HepG2 (cell line): ENCODE measurements at regions not wholly inside any gene's neighbourhood (a gene's known extent, or its start where the extent isn't known, plus 50 kb on each side); places are given as distances from the start of the nearest gene placed in this dataset.

Experiments
- ATAC-seq: fragments of 200-7000 bp; cut with Tn5 transposase; 3 replicates; pipeline ENCODE4 v1.9.1; 2020; ENCODE audit warnings: mild to moderate bottlenecking, moderate library complexity
- BruUV-seq: library from RNA; stranded (reverse); fragments of 400-500 nt; replicated peaks from 2 replicates; lab custom pipeline; 2021; lab: Mats Ljungman, UMichigan
- CTCF ChIA-PET: fragments of 300-600 bp; formaldehyde crosslinking; extraction: SDS; loops from one replicate; lab custom pipeline; 2021; ENCODE audit warnings: low total read pairs, inconsistent platforms, low intra/inter-chr PET ratio; lab: Yijun Ruan, JAX
- POLR2A ChIA-PET: fragments of 350-600 bp; sonication (Branson Sonifier 250); formaldehyde crosslinking; loops from one replicate; lab custom pipeline; 2020; ENCODE audit warnings: antibody characterized with exemption, inconsistent platforms; lab: Yijun Ruan, JAX
- DNase-seq: peaks from one replicate; pipeline ENCODE4 v3.0.0-alpha.2; 2015; ENCODE audit warnings: low spot score
- FAIRE-seq: peaks from 3 replicates; lab custom pipeline; 2011; peaks lifted over from hg19 to GRCh38; lab: Jason Lieb, UNC
- H2AFZ ChIP-seq: one replicate; pipeline ENCODE4 v1.6.1; 2011; ENCODE audit warnings: low read length, inconsistent platforms
- H3K27ac ChIP-seq: fragments of 300-600 bp; 3 replicates; pipeline ENCODE4 v1.8.0; 2011; ENCODE audit warnings: mixed run types, mild to moderate bottlenecking, mixed read lengths, low read length, inconsistent platforms; ENCODE audit not compliant: insufficient read depth; ENCODE audit errors: extremely low read length
- H3K27me3 ChIP-seq, 2 experiments: fragments of 200-600 bp in 1 of 2; 2 replicates in 1 of 2; 3 replicates in 1 of 2; pipeline versions ENCODE4 v1.6.0 to v1.8.0; 2011; ENCODE audit warnings: low read length in 2 of 2, mild to moderate bottlenecking in 2 of 2, moderate library complexity in 2 of 2, inconsistent platforms in 1 of 2; ENCODE audit not compliant: insufficient read depth in 2 of 2, control insufficient read depth in 1 of 2
- H3K36me3 ChIP-seq, 2 experiments: fragments of 200-600 bp in 1 of 2; replicated peaks in 1 of 2; 2 replicates in 1 of 2; 3 replicates in 1 of 2; pipeline versions ENCODE4 v1.5.1 to v1.8.0; 2011; ENCODE audit warnings: low read length in 2 of 2, inconsistent platforms in 1 of 2; ENCODE audit not compliant: insufficient read depth in 2 of 2, control insufficient read depth in 1 of 2
- H3K4me1 ChIP-seq: 2 replicates; pipeline ENCODE4 v1.5.1; 2012; ENCODE audit warnings: low read length, inconsistent platforms; ENCODE audit not compliant: insufficient read depth
- H3K4me2 ChIP-seq: 2 replicates; pipeline ENCODE4 v1.6.0; 2011; ENCODE audit warnings: low read depth, low read length, inconsistent platforms
- H3K4me3 ChIP-seq, 3 experiments: fragments of 200-600 bp in 1 of 3; sonication (generic), shearing (Covaris generic) in 1 of 3; replicated peaks in 1 of 3; 2 replicates each; pipeline ENCODE4 v1.5.1; 2011 to 2016; ENCODE audit warnings: low read length in 3 of 3, inconsistent platforms in 2 of 3, low read depth in 2 of 3, mild to moderate bottlenecking in 2 of 3, control low read depth in 1 of 3, mixed read lengths in 1 of 3; ENCODE audit not compliant: insufficient read depth in 1 of 3
- H3K79me2 ChIP-seq: one replicate; pipeline ENCODE4 v1.6.1; 2011; ENCODE audit warnings: low read length, inconsistent platforms; ENCODE audit not compliant: insufficient read depth
- H3K9ac ChIP-seq: 2 replicates; pipeline ENCODE4 v1.6.0; 2011; ENCODE audit warnings: mild to moderate bottlenecking, low read depth, low read length, inconsistent platforms; ENCODE audit not compliant: insufficient read depth
- H3K9me3 ChIP-seq: 2 replicates; pipeline ENCODE4 v1.5.1; 2012; ENCODE audit warnings: mild to moderate bottlenecking, low read length
- H4K20me1 ChIP-seq: 2 replicates; pipeline ENCODE4 v1.6.0; 2011; ENCODE audit warnings: inconsistent platforms, mild to moderate bottlenecking, low read length, moderate library complexity; ENCODE audit not compliant: insufficient read depth
- HDAC2 ChIP-seq: sonication (generic); formaldehyde crosslinking; IDR thresholded peaks from 2 replicates; pipeline ENCODE4 v1.4.0; 2020; ENCODE audit warnings: missing genetic modification reagents
- HDAC6 ChIP-seq: fragments of 200-600 bp; sonication (generic); IDR thresholded peaks from 2 replicates; pipeline ENCODE4 v1.7.0; 2017; ENCODE audit warnings: mild to moderate bottlenecking, antibody characterized with exemption, low read length, low read depth
- HINFP ChIP-seq: sonication (generic); formaldehyde crosslinking; IDR thresholded peaks from 2 replicates; pipeline ENCODE4 v1.4.0; 2020; ENCODE audit warnings: low read depth, mild to moderate bottlenecking, missing genetic modification reagents
- KLF11 ChIP-seq: IDR thresholded peaks from 2 replicates; pipeline ENCODE4 v1.6.1; 2016; ENCODE audit warnings: missing compliant biosample characterization
- MEF2D ChIP-seq: sonication (generic); formaldehyde crosslinking; IDR thresholded peaks from 2 replicates; pipeline ENCODE4 v1.5.1; 2020; ENCODE audit warnings: mild to moderate bottlenecking, missing genetic modification reagents
- PAXIP1 ChIP-seq: sonication (generic); formaldehyde crosslinking; conservative IDR thresholded peaks from 2 replicates; pipeline ENCODE4 v1.4.0; 2020; ENCODE audit warnings: mild to moderate bottlenecking, missing genetic modification reagents, moderate library complexity
- PHB2 ChIP-seq: fragments of 450-650 bp; IDR thresholded peaks from 2 replicates; pipeline ENCODE4 v1.6.1; 2018; ENCODE audit not compliant: partially characterized antibody
- REL ChIP-seq: sonication (generic); formaldehyde crosslinking; conservative IDR thresholded peaks from 2 replicates; pipeline ENCODE4 v1.8.0; 2022; ENCODE audit warnings: mild to moderate bottlenecking, missing genetic modification reagents, moderate library complexity
- RFXANK ChIP-seq: IDR thresholded peaks from 2 replicates; pipeline ENCODE4 v1.6.1; 2016
- SKI ChIP-seq: fragments of 450-650 bp; IDR thresholded peaks from one replicate; pipeline ENCODE4 v1.6.1; 2018; ENCODE audit warnings: mild to moderate bottlenecking; ENCODE audit not compliant: partially characterized antibody
- TRAFD1 ChIP-seq: sonication (generic); formaldehyde crosslinking; IDR thresholded peaks from 2 replicates; pipeline ENCODE4 v1.5.1; 2020; ENCODE audit warnings: missing genetic modification reagents, mild to moderate bottlenecking, borderline replicate concordance
- ZNF136 ChIP-seq: sonication (generic); formaldehyde crosslinking; IDR thresholded peaks from 2 replicates; pipeline ENCODE4 v1.8.1; 2022; ENCODE audit warnings: low read depth, mild to moderate bottlenecking, moderate library complexity, missing genetic modification reagents
- ZNF335 ChIP-seq: sonication (generic); formaldehyde crosslinking; IDR thresholded peaks from 2 replicates; pipeline ENCODE4 v1.4.0; 2020; ENCODE audit warnings: missing genetic modification reagents
- ZNF451 ChIP-seq: sonication (generic); formaldehyde crosslinking; IDR thresholded peaks from 2 replicates; pipeline ENCODE4 v1.5.0; 2020; ENCODE audit warnings: mild to moderate bottlenecking, missing genetic modification reagents
- ZNF580 ChIP-seq: IDR thresholded peaks from 2 replicates; pipeline ENCODE4 v1.6.1; 2016; ENCODE audit warnings: low read depth, borderline replicate concordance
- ZNF616 ChIP-seq: sonication (generic); formaldehyde crosslinking; IDR thresholded peaks from 2 replicates; pipeline ENCODE4 v1.5.0; 2020; ENCODE audit warnings: low read depth, mild to moderate bottlenecking, missing genetic modification reagents
- ZNF768 ChIP-seq: sonication (generic); formaldehyde crosslinking; IDR thresholded peaks from 2 replicates; pipeline ENCODE4 v1.4.0; 2020; ENCODE audit warnings: missing genetic modification reagents
- ZNF777 ChIP-seq: sonication (generic); formaldehyde crosslinking; IDR thresholded peaks from 2 replicates; pipeline ENCODE4 v1.4.0; 2020; ENCODE audit warnings: missing genetic modification reagents
- WGBS: methylation state at CpG from one replicate; pipeline ENCODE4 v1.1.6; 2017; ENCODE audit warnings: low lambda C conversion rate; 5-methylcytosine and 5-hydroxymethylcytosine counted together
- in situ Hi-C: cut with HindIII; loops from 2 replicates; pipeline ENCODE4 v1.10.0; 2017; ENCODE audit warnings: low pct_unique_long_range_greater_than_20kb; ENCODE audit not compliant: extremely low pct_ligation_motif_present
- intact Hi-C: fragments of 100-400 bp; cut with micrococcal nuclease; formaldehyde crosslinking; loops from one replicate; pipeline ENCODE4 v1.10.0; 2022; ENCODE audit not compliant: unreplicated experiment

- H3K27me3 ChIP-seq = no peaks in the 10 kb centered on the region
- H2AFZ ChIP-seq = no peak overlapping the region
- H3K4me1 ChIP-seq = peaks cover 25% of the 10 kb centered on the region
- no peak overlapping the region for H3K4me2 ChIP-seq
- H3K36me3 ChIP-seq = no peaks in the 10 kb centered on the region
- CTCF ChIA-PET = no interaction called here
- no peak overlapping the region for H3K27ac ChIP-seq
- no peak overlapping the region for H3K9ac ChIP-seq
- no peaks in the 10 kb centered on the region for H3K9me3 ChIP-seq
- no TSS peak for BruUV-seq
- TF ChIP-seq RFXANK (CRISPR knock-in tag) (no peak), REL (no peak), ZNF136 (CRISPR knock-in tag) (no peak), HINFP (no peak), ZNF777 (CRISPR knock-in tag) (no peak), KLF11 (no peak), TRAFD1 (CRISPR knock-in tag) (no peak), PAXIP1 (CRISPR knock-in tag) (no peak), HDAC6 (no peak), ZNF768 (CRISPR knock-in tag) (no peak), HDAC2 (CRISPR knock-in tag) (no peak), PHB2 (no peak), ZNF616 (no peak), ZNF451 (no peak), ZNF580 (CRISPR knock-in tag) (no peak), SKI (no peak), ZNF335 (CRISPR knock-in tag) (no peak), MEF2D (no peak)
- H4K20me1 ChIP-seq = no peaks in the 10 kb centered on the region
- in situ Hi-C loops (no loop called here), intact Hi-C loops (no loop called here)
- no peak overlapping the region for H3K4me3 ChIP-seq
- DNase-seq (no peak), FAIRE-seq (no peak), ATAC-seq (no peak)
- POLR2A ChIA-PET = no interaction called here
- WGBS = 91% methylated on average over 6 of the region's 6 CpGs
- no peaks in the 10 kb centered on the region for H3K79me2 ChIP-seq
These were observed 63.2 kb upstream of the ELL2 start for GRCh38 chr5:96024683-96025475.
